Retinal pigment epithelial cell (primary cell): ENCODE measurements at regions not wholly inside any gene's neighbourhood (a gene's known extent, or its start where the extent isn't known, plus 50 kb on each side); places are given as distances from the start of the nearest gene placed in this dataset.

Experiments used
- DNase-seq: peaks from one replicate; pipeline ENCODE4 v3.0.0-alpha.2; 2010; ENCODE audit warnings: low read depth
- H3K4me3 ChIP-seq: 2 replicates; pipeline ENCODE4 v1.5.1; 2011; ENCODE audit warnings: mild to moderate bottlenecking, low read length, control low read depth, moderate library complexity
- TF ChIP-seq, protein P1 (sequence below): conservative IDR thresholded peaks from 2 replicates; pipeline ENCODE4 v1.5.1; 2011; ENCODE audit warnings: low read depth, low read length, control low read depth, inconsistent platforms

DNA sequence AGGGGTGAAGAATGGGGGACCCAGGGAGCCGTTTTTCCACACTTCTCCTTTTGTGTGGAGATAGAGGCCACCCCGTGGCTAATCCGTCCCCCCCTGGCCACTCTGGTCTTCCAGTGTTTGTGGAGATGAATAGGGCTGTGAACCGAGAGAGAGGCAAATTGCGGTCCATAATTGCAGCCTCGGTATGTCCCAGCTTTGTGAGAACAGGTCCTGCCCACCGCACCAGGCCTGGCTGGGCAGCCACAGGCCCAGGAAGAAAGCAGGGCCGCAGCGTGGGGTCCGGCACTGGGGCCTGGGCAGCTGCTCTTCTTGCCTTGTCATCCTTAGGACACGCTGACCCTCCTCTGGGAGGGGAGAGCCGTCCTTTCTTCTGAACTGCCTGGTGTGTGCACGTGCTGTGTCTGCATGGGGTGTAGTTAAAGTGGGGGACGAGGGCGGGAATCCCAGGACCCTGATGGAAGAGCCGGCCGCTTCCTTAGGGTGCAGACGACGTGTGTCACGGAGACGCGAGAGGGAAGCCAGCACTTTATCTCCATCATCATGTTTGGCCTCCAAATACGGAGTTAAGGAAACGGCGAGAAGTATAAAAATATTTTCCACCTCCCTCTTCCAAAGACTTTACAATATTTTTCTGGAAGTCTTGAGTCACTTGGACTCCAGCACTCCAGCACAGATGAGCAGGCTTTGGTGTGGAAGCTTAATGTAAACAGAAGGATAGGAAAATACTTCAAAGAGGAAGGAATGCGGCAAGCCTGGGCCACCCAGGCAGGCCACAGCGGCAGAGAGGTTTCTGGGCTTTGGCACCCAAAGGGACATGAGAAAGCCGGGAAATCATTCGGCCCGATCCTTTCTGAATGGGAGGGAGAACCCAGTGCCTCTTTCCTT lies 1248.4 kb downstream of the BRD1 start:
- no peak overlapping the region for H3K4me3 ChIP-seq
- DNase-seq: no peak
- TF ChIP-seq, protein P1, sequence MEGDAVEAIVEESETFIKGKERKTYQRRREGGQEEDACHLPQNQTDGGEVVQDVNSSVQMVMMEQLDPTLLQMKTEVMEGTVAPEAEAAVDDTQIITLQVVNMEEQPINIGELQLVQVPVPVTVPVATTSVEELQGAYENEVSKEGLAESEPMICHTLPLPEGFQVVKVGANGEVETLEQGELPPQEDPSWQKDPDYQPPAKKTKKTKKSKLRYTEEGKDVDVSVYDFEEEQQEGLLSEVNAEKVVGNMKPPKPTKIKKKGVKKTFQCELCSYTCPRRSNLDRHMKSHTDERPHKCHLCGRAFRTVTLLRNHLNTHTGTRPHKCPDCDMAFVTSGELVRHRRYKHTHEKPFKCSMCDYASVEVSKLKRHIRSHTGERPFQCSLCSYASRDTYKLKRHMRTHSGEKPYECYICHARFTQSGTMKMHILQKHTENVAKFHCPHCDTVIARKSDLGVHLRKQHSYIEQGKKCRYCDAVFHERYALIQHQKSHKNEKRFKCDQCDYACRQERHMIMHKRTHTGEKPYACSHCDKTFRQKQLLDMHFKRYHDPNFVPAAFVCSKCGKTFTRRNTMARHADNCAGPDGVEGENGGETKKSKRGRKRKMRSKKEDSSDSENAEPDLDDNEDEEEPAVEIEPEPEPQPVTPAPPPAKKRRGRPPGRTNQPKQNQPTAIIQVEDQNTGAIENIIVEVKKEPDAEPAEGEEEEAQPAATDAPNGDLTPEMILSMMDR: no peak

DNA sequence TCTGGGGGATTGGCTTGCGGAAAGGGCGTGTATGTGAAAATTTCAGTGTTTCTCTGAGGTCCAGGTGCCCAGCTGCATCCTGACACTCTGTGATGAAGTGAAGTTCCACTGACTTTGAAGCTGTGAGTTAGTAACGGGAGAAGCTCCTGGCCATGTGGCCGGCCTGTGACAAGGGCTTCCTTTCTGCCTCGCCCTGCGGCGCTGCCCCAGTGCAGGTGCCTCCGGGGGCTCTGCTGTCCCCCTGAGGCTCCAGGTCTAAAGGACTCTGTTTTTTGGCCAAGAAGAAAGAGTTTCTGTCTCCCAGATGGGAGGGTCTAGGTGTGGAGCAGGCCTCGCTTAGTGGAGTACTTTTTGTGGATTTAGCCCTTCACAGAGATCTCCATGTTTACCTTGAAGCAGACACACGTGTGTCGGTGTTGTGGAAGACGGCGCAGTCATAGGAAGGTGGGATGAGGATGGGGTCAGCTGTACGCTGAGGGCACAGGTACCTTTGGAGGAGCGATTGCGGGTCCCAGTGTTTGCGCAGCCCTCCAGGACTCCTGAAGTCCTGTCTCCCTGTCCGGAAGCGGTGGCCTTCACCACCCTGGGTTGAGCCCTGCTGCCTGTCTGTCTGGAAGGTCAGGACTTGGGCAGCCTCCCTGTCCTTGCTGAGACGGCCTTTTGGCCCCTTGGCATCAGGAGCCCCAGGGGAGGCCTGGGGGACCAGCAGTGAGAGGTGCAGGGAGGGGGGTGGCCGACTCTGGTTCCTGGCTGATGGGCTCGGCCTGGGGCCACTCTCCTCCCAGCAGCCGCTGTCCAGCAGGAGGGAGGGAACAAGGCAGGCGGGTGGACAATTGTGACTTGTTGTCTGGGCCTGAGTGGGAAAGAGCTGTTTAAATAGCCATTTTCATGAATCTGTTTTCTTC lies 1249.3 kb downstream of the BRD1 start:
- TF ChIP-seq, protein P1: no peak
- no peak overlapping the region for H3K4me3 ChIP-seq
- no peak for DNase-seq

DNA sequence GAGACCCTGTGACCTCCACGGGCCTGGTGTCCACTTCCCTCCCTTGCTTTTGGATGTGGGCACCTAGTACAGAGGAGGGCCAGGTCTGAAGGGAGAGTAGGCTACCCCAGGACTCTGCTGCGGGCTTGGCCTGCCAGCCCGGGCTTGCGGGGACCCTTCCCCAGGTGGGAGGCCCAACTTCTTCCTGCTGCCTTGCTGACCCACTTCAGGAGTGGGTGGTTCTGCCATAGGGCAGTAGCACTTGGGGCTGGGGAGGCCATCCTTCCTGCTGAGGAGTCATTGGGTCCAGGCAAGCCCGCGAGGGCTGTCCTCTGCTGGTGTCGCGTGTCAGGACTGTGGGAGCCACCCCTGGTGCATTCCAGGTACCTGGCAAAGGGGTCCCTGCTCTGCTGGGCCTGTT lies 1250.0 kb downstream of the BRD1 start:
- TF ChIP-seq, protein P1: no peak
- no peak overlapping the region for H3K4me3 ChIP-seq
- DNase-seq: no peak

DNA sequence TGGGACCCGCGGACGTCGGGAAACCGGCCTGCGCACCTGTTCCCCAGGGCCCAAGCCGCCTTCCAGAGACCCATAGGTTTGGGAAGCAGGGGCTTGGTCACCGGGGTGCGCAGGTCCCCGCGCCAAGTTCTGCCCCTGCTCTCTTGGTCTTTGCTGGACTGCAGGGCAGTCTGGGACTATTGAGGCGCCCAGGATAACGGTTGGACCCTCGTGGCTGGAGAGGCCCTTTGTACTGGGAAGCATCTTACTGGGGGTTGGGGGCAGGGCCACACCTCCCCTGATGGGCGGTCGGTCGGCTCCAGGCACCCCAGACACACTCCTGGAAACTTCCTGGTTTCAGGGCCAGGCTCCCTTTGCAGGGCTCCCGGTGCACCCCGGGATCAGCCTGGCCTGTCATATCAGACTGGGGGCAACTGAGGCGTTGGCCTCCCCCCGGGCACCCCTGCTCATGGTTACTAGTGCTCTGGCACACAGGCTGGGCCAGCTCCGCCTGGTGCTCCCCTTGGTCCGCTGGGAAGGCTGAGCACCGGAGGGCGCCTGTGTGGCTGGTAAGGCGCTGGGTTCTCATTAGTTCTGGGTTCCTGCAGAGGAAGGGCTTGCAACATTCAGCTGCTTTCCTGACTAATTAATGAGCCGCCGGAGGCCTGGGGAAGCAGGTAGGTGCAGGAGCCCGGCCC lies 1250.5 kb downstream of the BRD1 start:
- no peak for DNase-seq
- no peak overlapping the region for H3K4me3 ChIP-seq
- TF ChIP-seq, protein P1: no peak

DNA sequence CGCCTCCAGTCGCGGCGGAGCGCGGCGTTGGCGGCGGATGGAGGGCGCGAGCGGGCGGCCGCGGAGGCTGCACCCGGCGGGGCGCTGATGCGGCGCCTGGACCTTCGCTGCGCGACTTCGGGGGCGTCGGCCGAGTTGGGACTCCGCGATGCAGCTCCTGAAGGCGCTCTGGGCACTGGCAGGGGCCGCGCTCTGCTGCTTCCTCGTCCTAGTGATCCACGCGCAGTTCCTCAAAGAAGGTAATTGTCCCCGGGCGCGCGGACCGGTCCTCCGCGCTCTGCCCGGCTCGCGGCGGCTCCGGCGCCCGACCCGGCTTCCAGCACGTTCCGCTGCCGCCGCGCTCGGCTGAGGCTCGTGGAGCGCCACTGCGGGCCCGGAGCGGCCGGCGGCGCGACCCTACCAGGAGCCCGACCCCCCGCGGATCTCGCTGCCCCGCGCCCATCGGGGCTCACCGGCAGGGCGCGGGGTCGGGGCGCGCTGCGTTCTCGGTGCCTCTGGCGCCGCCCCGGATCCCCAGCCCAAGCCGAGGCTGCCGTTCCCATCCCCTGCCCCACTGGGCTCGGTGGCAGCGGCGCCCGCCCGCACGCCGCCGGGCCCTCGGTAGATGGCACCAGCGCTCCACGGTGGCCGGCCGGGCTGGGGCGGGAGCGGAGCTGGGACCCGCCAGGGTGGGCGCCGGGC lies 1251.2 kb downstream of the BRD1 start:
- no peak for DNase-seq
- TF ChIP-seq, protein P1: no peak
- no peak overlapping the region for H3K4me3 ChIP-seq

DNA sequence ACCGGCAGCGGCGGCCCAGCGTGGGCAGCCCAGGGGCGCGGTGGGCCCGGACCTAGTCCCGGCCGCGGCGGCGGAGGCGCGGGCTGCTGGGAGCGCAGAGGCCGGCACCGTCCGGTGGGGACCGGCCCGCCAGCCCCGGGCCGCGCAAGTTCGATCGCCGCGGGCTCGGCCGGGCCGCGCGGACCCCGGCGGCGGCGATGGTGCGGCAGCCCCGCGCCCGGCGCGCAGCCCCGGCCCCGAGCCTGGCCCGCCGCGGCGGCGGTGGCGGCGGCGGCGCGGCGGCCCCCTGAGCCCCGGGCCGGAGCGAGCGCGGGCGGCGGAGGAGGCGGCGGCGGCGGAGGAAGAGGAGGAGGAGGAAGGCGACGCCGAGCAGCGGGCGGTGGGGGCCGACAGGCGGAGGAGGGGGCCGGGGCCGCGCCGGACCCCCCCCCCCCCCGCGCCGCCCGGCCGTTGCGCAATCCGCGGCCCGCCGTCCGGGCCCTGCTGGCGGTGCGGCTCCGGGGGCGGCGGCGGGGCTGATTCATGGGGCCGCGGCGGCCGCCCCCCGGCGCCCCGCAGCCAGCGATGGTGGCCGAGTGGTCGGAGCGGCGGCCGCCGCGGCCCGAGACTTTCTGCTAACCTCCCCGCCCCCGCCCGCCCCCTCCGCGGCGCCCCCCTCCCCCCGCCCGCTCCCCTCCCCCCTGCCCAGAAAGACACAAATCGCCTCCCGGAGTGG lies 1251.9 kb downstream of the BRD1 start:
- TF ChIP-seq, protein P1: no peak
- no peak for DNase-seq
- H3K4me3 ChIP-seq: no peak overlapping the region
